GM19328 (cell line): ENCODE measurements at regions not wholly inside any gene's neighbourhood (a gene's known extent, or its start where the extent isn't known, plus 50 kb on each side); places are given as distances from the start of the nearest gene placed in this dataset.
"Not testable (repeated sequence)": the region's sequence is repeated elsewhere in the genome, so short reads cannot be mapped to it uniquely, and the experiment has no call there.

Experiments used
- ATAC-seq: cut with Tn5 transposase; IDR thresholded peaks from one replicate; pipeline ENCODE4 v1.9.1; 2021; ENCODE audit warnings: mild to moderate bottlenecking, moderate library complexity; ENCODE audit not compliant: unreplicated experiment

- ATAC-seq: no peak
Measured at GRCh38 chr12:19896534-19896933, 457.2 kb downstream of the AEBP2 start.

GRCh38 chr12:19897900-19898408, 458.7 kb downstream of the AEBP2 start:
- no peak for ATAC-seq

DNA sequence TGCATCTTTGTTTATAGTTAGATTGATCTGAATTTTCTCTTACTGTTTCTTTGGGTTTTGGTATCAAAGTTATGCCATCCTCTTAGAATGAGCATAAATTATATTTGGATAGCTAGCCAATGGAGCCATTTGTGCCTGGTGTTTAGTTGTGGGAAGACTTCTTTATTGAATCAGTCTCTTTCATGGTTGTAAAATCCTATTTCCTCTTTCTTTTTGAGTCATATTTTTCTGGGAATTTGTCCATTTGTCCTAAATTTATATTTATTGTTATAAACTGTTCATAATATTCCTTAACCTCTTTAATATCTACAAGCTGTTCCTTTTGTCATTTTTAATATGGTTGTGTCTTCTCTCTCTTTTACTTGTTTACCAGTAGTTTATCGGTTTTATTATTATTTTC, 462.5 kb downstream of the AEBP2 start:
- no peak for ATAC-seq

DNA sequence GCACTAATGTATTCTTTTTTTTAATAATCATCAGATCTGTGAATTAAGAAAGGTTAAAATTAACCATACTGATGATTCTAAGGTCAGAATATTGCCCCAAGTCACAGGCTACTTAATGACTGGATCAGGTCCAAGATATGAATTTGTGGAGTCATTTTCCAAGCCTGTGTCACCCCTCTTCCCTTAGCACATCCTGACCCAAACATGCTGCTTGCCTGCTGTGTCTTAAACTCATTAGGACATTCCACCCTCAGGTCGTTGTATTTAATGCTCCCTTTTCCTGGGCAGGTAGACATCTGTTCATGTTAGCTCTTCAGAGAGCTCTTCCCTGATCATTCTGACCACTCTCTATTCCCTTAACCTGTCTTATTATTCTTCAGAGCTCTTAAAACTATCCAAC, 463.5 kb upstream of the PDE3A start:
- ATAC-seq: no peak

GRCh38 chr12:19908830-19909229, 459.5 kb upstream of the PDE3A start:
- no peak for ATAC-seq

GRCh38 chr12:19909418-19909817, 458.9 kb upstream of the PDE3A start:
- ATAC-seq: no peak

DNA sequence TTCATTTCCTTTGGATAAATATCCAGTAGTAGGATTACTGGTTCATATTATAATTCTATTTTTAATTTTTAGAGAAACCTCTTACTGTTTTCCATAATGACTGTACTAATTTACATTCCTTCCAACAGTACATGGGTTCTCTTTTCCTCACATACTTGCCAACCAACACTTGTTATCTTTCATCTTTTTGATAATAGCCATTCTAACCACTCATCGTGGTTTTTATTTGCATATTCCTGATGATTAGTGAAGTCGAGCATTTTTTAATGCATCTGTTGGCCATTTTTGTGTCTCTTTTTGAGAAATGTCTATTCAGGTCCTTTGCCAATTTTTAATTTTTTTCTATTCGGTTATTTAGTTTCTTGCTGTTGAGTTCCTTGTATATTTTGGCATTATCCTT, 457.7 kb upstream of the PDE3A start:
- no peak for ATAC-seq

GRCh38 chr12:19912991-19913390, 455.3 kb upstream of the PDE3A start:
- ATAC-seq: no peak

DNA sequence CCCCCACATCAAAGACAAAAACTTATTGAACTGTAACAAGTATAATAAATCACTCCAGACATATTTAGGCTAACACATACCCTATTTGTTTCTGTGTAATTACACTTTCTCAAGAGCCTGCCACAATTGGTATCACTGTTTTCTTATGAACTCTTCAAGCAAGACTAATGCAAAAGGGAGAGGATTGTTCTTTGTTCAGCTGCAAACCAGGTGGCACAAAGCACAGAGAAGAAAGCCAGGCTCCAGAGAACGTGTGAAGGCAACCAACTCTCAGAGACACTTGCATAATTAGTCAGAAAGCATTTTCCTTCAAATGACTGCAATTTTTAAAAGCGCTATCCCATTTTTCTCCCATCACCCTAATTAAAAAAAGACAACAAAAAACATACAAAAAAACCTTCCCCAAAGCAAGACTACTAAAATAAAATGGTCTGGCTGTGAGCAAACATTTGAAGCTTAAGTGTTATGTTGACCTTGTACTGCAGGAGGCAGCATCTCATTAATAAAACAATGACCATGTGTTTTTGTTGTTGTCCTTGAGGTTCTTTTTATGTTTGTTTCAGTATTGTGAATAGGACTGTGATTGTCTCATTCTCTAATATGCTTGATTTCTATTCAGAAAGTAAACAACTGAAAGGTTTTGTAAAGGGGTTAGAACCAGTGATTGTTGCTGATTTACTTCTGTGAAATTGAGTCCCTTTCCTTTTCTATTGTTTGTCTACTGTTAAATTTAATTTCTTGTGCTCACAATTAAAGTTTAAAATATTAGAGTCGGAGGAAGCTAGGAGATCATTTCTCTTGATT, 452.7 kb upstream of the PDE3A start:
- no peak for ATAC-seq

- no peak for ATAC-seq
Measured at GRCh38 chr12:19916196-19916753, 452.1 kb upstream of the PDE3A start.

DNA sequence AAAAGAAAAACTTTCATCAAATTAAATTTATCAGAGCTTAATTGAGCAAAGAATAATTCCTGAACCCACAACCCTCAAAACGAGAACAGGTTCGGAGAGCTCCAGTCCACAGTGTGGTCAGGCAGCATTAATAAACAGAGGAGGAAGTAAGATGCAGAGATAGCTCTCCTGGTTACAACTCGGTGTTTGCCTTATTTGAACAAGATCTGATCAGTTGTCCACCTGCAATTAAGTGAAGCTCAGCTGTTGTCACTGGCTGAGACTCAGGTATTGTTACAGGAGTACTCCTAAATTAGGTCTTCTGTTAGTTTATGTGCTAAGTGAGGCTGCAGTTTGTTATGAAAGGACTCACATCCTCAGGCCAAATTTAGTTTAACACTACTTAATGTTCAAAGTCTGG, 451.4 kb upstream of the PDE3A start:
- no peak for ATAC-seq

DNA sequence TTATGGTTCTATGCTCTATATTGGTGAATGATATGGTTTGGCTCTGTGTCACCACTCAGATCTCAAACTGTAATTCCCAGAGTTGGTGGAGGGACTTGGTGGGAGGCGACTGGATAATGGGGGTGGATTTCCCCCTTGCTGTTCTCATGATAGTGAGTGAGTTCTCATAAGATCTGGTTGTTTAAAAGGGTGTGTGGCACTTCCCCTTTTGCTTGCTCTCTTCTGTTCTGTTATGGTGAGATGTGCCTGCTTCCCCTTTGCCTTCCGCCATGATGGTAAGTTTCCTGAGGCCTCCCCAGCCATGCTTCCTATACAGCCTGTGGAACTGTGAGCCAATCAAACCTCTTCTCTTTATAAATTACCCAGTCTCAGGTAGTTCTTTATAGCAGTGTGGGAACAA, 446.6 kb upstream of the PDE3A start:
- ATAC-seq: not testable (repeated sequence)

DNA sequence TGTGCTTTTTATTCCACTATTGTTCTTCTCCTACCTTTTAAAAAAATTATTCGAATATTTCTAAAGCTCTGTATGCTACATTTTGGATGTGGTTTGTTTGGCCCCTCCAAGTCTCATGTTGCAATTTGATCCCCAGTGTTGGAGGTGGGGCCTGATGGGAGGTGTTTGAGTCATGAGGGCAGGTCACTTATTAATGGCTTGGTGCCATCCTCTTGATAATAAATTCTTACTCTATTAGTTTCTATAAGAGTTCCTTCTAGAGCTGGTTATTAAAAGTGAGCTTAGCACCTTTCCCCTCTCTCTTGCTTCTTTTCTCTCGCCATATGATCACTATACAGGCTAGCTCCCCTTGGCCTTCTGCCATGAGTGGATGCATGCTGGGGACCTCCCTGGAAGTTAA, 445.6 kb upstream of the PDE3A start:
- no peak for ATAC-seq

- ATAC-seq: no peak
Measured at GRCh38 chr12:19924360-19924759, 444.0 kb upstream of the PDE3A start.

DNA sequence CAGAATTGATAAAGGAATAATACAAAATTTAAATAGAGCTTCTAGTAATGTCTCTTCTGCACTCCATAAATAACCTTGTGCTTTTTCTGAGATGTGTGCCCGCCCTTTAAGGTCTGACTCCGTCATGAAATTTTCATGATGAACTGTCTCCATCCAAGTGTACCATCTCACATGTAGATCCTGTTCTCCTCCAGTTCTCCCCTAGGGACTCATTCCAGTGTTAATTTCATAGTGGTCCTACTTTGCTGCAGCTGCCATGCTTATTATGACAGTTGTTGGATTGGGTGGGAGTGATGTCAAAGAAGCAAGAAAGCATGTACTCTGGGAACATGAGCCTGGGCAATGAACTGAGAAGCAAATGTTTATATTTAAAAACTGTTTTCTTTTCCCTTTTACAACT, 442.5 kb upstream of the PDE3A start:
- no peak for ATAC-seq

- no peak for ATAC-seq
Measured at GRCh38 chr12:19926266-19926665, 442.1 kb upstream of the PDE3A start.

- ATAC-seq: no peak
Measured at GRCh38 chr12:19927661-19928060, 440.7 kb upstream of the PDE3A start.

DNA sequence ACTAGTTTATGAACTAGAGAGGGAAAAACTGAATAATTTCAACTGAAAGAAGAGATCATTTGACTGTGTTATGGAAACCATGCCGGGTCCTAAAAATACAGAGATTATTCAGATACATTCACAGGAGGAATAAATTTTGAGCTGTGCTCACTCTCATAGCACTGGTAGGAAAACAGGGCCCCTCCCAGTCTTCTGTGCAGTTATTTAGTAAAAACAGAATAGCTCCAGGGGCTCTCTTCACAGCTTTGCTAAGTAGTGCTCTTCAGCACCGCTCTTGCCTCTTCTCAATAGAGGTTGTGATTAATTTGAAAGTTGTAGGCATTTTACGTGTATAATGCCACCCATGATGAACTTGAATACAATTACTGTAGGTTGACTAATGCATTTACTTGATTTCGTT, 435.9 kb upstream of the PDE3A start:
- ATAC-seq: no peak

GRCh38 chr12:19933924-19934323, 434.4 kb upstream of the PDE3A start:
- ATAC-seq: no peak

DNA sequence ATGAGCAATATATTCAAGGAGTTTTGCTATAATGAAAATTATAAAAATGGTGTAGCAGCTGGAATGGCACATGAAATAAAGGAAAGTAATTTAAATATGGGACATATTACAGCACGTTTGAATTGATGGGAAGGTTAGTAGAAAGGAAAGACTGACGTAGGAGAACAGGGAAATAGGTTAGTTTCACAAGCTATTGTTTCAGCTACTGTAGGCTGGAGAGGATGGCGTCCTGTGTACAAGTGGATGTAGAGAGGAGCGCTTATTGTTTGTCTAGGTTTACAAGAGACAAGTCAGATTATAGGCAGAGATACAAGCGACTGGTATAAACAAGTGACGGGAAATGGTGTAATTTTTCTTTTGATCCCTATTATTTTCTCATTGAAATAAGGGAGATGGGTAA, 431.2 kb upstream of the PDE3A start:
- no peak for ATAC-seq

GRCh38 chr12:19938031-19938430, 430.3 kb upstream of the PDE3A start:
- ATAC-seq: no peak

- no peak for ATAC-seq
Measured at GRCh38 chr12:19938491-19938890, 429.8 kb upstream of the PDE3A start.

DNA sequence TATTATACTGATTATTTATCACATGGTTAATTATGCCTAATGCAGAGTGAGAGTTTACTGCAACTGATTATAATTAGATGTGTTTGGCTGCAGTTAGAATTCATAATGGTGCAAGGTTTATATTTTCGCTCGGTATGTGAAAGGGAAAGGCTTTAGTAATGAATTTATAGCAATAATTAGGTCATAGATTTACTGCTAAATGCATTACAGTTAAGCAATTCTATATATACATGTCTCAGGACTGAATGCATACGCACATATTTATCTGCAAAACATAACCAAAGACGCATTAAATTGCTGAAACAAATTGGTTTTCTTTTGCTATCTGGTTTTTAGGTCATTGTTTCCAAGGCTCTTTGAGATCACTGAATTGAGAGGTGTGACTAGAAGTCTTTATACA, 428.1 kb upstream of the PDE3A start:
- ATAC-seq: no peak
